ENCODE measurements at regions not wholly inside any gene's neighbourhood (a gene's known extent, or its start where the extent isn't known, plus 50 kb on each side); places are given as distances from the start of the nearest gene placed in this dataset.

DNA sequence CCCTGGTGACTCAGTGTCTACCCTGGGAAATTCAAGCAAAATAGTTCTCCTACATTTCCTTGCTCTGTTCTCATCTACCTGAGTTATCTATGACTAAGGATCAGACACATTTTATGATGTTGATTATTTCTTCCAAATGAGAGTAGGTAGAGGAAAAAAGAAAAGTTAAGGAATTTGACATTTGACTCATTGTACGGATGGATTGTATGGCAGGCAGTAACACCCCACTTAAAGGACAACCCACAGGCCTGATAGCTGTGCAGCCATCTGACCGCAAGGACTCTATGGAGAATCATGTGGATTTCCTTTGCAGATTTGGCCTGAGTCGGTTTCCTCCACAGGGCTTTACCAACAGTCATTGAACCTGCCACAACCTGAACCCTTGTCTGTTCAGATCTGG is 540.3 kb downstream of the BCL11B start:
- TF ChIP-seq, protein P1, sequence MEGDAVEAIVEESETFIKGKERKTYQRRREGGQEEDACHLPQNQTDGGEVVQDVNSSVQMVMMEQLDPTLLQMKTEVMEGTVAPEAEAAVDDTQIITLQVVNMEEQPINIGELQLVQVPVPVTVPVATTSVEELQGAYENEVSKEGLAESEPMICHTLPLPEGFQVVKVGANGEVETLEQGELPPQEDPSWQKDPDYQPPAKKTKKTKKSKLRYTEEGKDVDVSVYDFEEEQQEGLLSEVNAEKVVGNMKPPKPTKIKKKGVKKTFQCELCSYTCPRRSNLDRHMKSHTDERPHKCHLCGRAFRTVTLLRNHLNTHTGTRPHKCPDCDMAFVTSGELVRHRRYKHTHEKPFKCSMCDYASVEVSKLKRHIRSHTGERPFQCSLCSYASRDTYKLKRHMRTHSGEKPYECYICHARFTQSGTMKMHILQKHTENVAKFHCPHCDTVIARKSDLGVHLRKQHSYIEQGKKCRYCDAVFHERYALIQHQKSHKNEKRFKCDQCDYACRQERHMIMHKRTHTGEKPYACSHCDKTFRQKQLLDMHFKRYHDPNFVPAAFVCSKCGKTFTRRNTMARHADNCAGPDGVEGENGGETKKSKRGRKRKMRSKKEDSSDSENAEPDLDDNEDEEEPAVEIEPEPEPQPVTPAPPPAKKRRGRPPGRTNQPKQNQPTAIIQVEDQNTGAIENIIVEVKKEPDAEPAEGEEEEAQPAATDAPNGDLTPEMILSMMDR (IDR thresholded peaks at IDR 0.05; ENCODE audit: partially characterized antibody, unreplicated experiment): no peak
- Mint-ChIP-seq H3K36me3 (ENCODE audit: unreplicated experiment) (no peaks in the 10 kb centered on the region), H3K27me3 (ENCODE audit: unreplicated experiment) (no peaks in the 10 kb centered on the region), H3K4me1 (ENCODE audit: low read depth, unreplicated experiment) (no peaks in the 10 kb centered on the region), H3K27ac (ENCODE audit: unreplicated experiment) (no peak overlapping the region), H3K4me3 (ENCODE audit: unreplicated experiment) (no peak overlapping the region), H3K9me3 (ENCODE audit: unreplicated experiment) (peaks cover 3% of the 10 kb centered on the region)
- no peak for DNase-seq

DNA sequence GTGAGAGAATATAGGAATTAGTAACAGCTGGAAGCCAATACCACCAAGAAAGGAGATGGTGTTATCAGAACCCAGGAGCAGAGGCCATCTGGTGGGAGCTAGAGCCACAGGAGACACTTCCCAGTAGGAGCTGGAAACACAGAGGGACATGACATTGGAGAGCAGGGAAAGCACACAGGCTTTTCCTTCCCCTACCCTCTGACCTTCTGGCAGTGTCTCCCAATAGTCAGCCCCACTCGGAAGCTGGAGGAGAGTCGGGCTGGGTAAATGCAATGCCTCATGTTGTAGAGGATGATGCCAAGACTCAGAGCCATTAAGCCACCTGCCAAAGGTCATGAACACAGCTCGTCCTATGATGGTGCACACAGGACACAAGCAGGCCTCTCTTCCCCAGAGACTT is 538.5 kb downstream of the BCL11B start:
- Mint-ChIP-seq H3K4me1 (ENCODE audit: low read depth, unreplicated experiment) (no peaks in the 10 kb centered on the region), H3K27me3 (ENCODE audit: unreplicated experiment) (no peaks in the 10 kb centered on the region), H3K27ac (ENCODE audit: unreplicated experiment) (no peak overlapping the region), H3K9me3 (ENCODE audit: unreplicated experiment) (peaks cover 3% of the 10 kb centered on the region), H3K36me3 (ENCODE audit: unreplicated experiment) (no peaks in the 10 kb centered on the region), H3K4me3 (ENCODE audit: unreplicated experiment) (no peak overlapping the region)
- TF ChIP-seq, protein P1 (IDR thresholded peaks at IDR 0.05; ENCODE audit: partially characterized antibody, unreplicated experiment): no peak
- DNase-seq: no peak

DNA sequence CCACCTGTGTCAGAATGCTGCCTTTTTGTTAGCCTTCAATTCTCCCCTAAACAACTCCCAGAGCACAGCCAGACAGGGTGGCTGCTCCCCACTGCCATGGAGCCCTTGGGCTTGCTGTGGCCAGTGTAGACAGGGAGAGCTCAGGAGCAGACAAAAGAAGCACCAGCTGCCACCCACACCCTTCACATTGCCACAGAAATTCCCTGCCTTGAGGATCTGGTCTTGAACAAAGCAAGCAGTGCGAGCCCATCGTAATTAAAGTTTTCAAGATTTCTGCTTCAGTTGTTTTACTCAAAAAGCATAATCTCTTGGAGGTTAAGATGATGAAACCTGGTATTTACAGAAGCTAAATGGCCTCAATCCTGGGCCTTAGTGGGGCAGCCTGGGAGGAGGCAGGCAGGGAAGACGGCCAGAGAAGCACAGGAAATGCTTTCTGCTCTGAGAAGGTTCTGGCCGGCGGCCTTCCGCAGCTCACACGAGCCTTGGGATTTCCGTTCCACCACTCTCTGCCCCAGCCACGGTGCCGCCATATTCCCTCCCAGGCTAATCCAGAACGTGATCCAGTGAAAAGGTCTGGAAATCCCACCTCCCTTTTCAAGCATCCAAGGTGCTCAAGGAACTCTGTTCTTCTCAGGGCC is 535.2 kb downstream of the BCL11B start:
- TF ChIP-seq, protein P1 (IDR thresholded peaks at IDR 0.05; ENCODE audit: partially characterized antibody, unreplicated experiment): no peak
- H3K4me1 Mint-ChIP-seq (ENCODE audit: low read depth, unreplicated experiment): no peaks in the 10 kb centered on the region
- DNase-seq: no peak
- H3K27ac Mint-ChIP-seq (ENCODE audit: unreplicated experiment): no peak overlapping the region
- H3K9me3 Mint-ChIP-seq (ENCODE audit: unreplicated experiment): no peaks in the 10 kb centered on the region
- no peaks in the 10 kb centered on the region for H3K36me3 Mint-ChIP-seq (ENCODE audit: unreplicated experiment)
- H3K27me3 Mint-ChIP-seq (ENCODE audit: unreplicated experiment): peaks cover under 1% of the 10 kb centered on the region
- no peak overlapping the region for H3K4me3 Mint-ChIP-seq (ENCODE audit: unreplicated experiment)

DNA sequence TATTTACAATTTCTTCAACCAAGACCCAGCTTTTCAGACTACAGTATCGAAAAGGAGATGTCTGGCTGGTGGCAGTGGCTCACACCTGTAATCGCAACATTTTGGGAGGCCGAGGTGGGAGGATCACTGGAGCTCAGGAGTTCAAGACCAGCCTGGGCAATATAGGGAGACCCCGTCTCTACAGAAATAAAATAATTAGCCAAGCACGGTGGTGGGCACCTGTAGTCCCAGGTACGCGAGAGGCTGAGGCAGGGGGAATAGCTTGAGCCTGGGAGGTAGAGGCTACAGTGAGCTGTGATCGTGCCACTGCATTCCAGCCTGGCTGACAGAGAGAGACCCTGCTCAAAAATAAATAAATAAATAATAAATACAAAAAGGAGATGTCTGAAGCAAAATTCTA is 530.5 kb downstream of the BCL11B start:
- no peak overlapping the region for H3K27ac Mint-ChIP-seq (ENCODE audit: unreplicated experiment)
- no peak overlapping the region for H3K4me3 Mint-ChIP-seq (ENCODE audit: unreplicated experiment)
- H3K4me1 Mint-ChIP-seq (ENCODE audit: low read depth, unreplicated experiment): no peaks in the 10 kb centered on the region
- TF ChIP-seq, protein P1 (IDR thresholded peaks at IDR 0.05; ENCODE audit: partially characterized antibody, unreplicated experiment): no peak
- no peaks in the 10 kb centered on the region for H3K36me3 Mint-ChIP-seq (ENCODE audit: unreplicated experiment)
- no peaks in the 10 kb centered on the region for H3K9me3 Mint-ChIP-seq (ENCODE audit: unreplicated experiment)
- no peak for DNase-seq
- peaks cover 10% of the 10 kb centered on the region for H3K27me3 Mint-ChIP-seq (ENCODE audit: unreplicated experiment)

DNA sequence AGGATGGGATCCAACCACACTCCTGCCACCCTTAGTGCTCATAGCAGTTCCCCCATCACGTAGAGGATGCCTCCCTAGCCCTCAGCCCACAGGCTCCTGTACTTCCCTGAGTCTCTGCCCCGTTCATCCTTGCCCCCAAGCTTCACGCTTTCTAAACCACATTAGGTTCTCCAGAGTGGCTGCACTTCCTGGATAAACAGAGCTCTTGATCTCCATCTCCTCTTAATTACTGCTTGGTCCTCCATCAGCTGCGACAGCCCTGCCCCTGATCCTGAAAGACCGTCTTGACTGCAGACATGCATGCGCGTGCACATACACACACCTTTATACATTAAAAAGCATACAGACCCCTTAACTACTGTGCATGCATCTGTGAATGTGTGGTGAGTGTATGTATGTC is 530.0 kb downstream of the BCL11B start:
- peaks cover 10% of the 10 kb centered on the region for H3K27me3 Mint-ChIP-seq (ENCODE audit: unreplicated experiment)
- H3K36me3 Mint-ChIP-seq (ENCODE audit: unreplicated experiment): no peaks in the 10 kb centered on the region
- H3K27ac Mint-ChIP-seq (ENCODE audit: unreplicated experiment): no peak overlapping the region
- H3K4me1 Mint-ChIP-seq (ENCODE audit: low read depth, unreplicated experiment): no peaks in the 10 kb centered on the region
- H3K4me3 Mint-ChIP-seq (ENCODE audit: unreplicated experiment): no peak overlapping the region
- DNase-seq: no peak
- TF ChIP-seq, protein P1 (IDR thresholded peaks at IDR 0.05; ENCODE audit: partially characterized antibody, unreplicated experiment): no peak
- H3K9me3 Mint-ChIP-seq (ENCODE audit: unreplicated experiment): no peaks in the 10 kb centered on the region
